ENCODE measurements at regions not wholly inside any gene's neighbourhood (a gene's known extent, or its start where the extent isn't known, plus 50 kb on each side); places are given as distances from the start of the nearest gene placed in this dataset.

- DNase-seq (ENCODE audit: low read depth in 2 of 3, low spot score in 2 of 3), result no peak
Observed at GRCh38 chr20:17840423-17840822, 128.2 kb downstream of the SNX5 start.

GRCh38 chr20:17838921-17839320 lies 129.7 kb downstream of the SNX5 start:
- no peak for DNase-seq (ENCODE audit: low read depth in 2 of 3, low spot score in 2 of 3)

- DNase-seq (ENCODE audit: low read depth in 2 of 3, low spot score in 2 of 3), result no peak
Observed at GRCh38 chr20:17837179-17837578, 131.4 kb downstream of the SNX5 start.

GRCh38 chr20:17836303-17836861 lies 132.2 kb downstream of the SNX5 start:
- DNase-seq (ENCODE audit: low read depth in 2 of 3, low spot score in 2 of 3), result no peak

GRCh38 chr20:17835934-17836300 lies 132.7 kb downstream of the SNX5 start:
- DNase-seq (ENCODE audit: low read depth in 2 of 3, low spot score in 2 of 3), result no peak

GRCh38 chr20:17835240-17835933 lies 133.2 kb downstream of the SNX5 start:
- no peak for DNase-seq (ENCODE audit: low read depth in 2 of 3, low spot score in 2 of 3)

- DNase-seq (ENCODE audit: low read depth in 2 of 3, low spot score in 2 of 3), result no peak
Observed at GRCh38 chr20:17834804-17835203, 133.8 kb downstream of the SNX5 start.

- no peak for DNase-seq (ENCODE audit: low read depth in 2 of 3, low spot score in 2 of 3)
Observed at GRCh38 chr20:17833036-17833674, 133.4 kb downstream of the BANF2 start.

- no peak for DNase-seq (ENCODE audit: low read depth in 2 of 3, low spot score in 2 of 3)
Observed at GRCh38 chr20:17832236-17832915, 132.6 kb downstream of the BANF2 start.

GRCh38 chr20:17828598-17829144 lies 128.9 kb downstream of the BANF2 start:
- no peak for DNase-seq (ENCODE audit: low read depth in 2 of 3, low spot score in 2 of 3)

- DNase-seq (ENCODE audit: low read depth in 2 of 3, low spot score in 2 of 3), result no peak
Observed at GRCh38 chr20:17827759-17828559, 128.2 kb downstream of the BANF2 start.

GRCh38 chr20:17827079-17827478 lies 127.3 kb downstream of the BANF2 start:
- no peak for DNase-seq (ENCODE audit: low read depth in 2 of 3, low spot score in 2 of 3)

GRCh38 chr20:17825960-17826843 lies 126.4 kb downstream of the BANF2 start:
- DNase-seq (ENCODE audit: low read depth in 2 of 3, low spot score in 2 of 3), result no peak

GRCh38 chr20:17825252-17825959 lies 125.6 kb downstream of the BANF2 start:
- DNase-seq (ENCODE audit: low read depth in 2 of 3, low spot score in 2 of 3), result no peak

GRCh38 chr20:17824676-17825251 lies 125.0 kb downstream of the BANF2 start:
- DNase-seq (ENCODE audit: low read depth in 2 of 3, low spot score in 2 of 3), result no peak

- DNase-seq (ENCODE audit: low read depth in 2 of 3, low spot score in 2 of 3), result no peak
Observed at GRCh38 chr20:17823409-17824144, 123.8 kb downstream of the BANF2 start.

- no peak for DNase-seq (ENCODE audit: low read depth in 2 of 3, low spot score in 2 of 3)
Observed at GRCh38 chr20:17822540-17823408, 123.0 kb downstream of the BANF2 start.
